DND-41 (cell line): ENCODE measurements at regions not wholly inside any gene's neighbourhood (a gene's known extent, or its start where the extent isn't known, plus 50 kb on each side); places are given as distances from the start of the nearest gene placed in this dataset.

Experiments used
- EZH2 ChIP-seq: IDR thresholded peaks from 3 replicates; pipeline ENCODE4 v1.6.1; 2012; ENCODE audit warnings: borderline replicate concordance, low read depth, mild to moderate bottlenecking, moderate library complexity, low read length, inconsistent platforms; ENCODE audit not compliant: severe bottlenecking
- TF ChIP-seq, protein P1 (sequence below): IDR thresholded peaks from 2 replicates; pipeline ENCODE4 v1.5.1; 2012; ENCODE audit warnings: borderline replicate concordance, low read length, moderate library complexity, mild to moderate bottlenecking; ENCODE audit not compliant: poor library complexity, severe bottlenecking; ENCODE audit errors: extremely low read depth

DNA sequence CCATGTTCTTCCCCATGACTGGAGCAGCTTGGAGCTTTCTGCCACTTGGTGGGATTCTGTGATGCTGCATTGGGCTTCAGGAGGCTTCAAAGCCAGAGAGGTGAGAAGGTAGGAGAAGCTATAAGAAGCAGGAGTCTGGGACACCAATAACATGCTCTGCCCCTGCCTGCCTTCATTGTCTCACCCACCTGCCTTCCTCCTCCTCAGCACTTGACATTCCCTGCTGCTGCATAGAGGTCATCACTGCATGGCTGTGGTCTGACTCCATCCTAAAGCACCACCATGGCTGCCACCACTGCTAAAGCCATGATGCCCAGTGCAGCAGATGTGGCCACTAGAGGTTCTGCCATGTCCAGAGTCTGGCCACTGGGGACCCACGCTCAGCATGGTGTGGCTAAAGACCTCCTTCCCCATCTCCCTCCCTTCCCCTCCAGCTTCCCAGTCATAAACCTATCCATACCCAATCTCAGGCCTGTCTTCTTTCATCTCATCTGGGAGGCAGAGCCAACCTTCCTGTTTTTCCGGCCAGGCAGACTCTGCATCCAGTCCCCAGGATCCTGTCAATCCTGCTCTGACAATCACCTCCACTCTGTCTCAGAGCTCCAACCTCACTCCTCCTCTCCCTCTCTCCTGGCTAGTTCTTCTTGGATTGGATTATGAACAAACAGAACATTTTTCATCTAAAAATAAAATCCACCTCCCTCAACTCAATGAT, 285.1 kb upstream of the POU3F1 start:
- TF ChIP-seq, protein P1, sequence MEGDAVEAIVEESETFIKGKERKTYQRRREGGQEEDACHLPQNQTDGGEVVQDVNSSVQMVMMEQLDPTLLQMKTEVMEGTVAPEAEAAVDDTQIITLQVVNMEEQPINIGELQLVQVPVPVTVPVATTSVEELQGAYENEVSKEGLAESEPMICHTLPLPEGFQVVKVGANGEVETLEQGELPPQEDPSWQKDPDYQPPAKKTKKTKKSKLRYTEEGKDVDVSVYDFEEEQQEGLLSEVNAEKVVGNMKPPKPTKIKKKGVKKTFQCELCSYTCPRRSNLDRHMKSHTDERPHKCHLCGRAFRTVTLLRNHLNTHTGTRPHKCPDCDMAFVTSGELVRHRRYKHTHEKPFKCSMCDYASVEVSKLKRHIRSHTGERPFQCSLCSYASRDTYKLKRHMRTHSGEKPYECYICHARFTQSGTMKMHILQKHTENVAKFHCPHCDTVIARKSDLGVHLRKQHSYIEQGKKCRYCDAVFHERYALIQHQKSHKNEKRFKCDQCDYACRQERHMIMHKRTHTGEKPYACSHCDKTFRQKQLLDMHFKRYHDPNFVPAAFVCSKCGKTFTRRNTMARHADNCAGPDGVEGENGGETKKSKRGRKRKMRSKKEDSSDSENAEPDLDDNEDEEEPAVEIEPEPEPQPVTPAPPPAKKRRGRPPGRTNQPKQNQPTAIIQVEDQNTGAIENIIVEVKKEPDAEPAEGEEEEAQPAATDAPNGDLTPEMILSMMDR = no peak
- no peak for TF ChIP-seq EZH2
